ENCODE measurements at regions not wholly inside any gene's neighbourhood (a gene's known extent, or its start where the extent isn't known, plus 50 kb on each side); places are given as distances from the start of the nearest gene placed in this dataset.

DNA sequence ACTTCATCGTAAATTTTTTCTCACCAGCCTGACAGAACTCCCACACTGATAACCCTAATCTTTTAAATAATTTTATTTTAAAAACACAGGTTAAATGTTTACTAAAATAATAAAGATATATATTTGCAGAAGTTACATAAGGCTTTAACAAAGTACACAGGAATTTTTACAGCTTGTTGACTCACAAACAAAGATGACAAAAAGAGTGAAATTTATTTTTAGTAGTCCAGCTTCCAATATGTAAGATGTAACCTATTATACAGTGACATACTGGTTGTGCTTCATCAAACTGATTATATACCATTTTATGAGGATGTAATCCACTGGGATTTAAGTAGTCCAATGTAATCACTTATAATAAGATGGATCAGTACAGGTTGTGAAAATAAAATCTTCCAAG, 348.9 kb upstream of the SLC39A10 start:
- ChIA-PET CTCF (ENCODE audit: partially characterized antibody) (interaction anchor here (1.6 to 2.9 kb wide), 2 partner anchors 9 to 12 kb away, joined by 3 to 11 read pairs; no protein-coding TSS in a partner anchor), POLR2A (ENCODE audit: partially characterized antibody) (no interaction called here)
- Histone ChIP-seq H3K23me2 (ENCODE audit: low read depth, low read length) (no peaks in the 10 kb centered on the region; the same call in 1 of the 2 replicates), H2BK12ac (ENCODE audit: low read depth, low read length) (no peak overlapping the region), H3K9ac (replicated peaks in 1 of 4; ENCODE audit: extremely low read depth in 1 of 4, low read depth in 3 of 4, low read length in 3 of 4) (no peak overlapping the region), H3K56ac (replicated peaks; ENCODE audit: insufficient read length, low read depth, low read length) (no peak overlapping the region), H2BK5ac (ENCODE audit: low read depth, low read length) (no peak overlapping the region), H4K91ac (replicated peaks; ENCODE audit: insufficient read length, low read length) (no peak overlapping the region), H2BK20ac (ENCODE audit: low read length) (no peak overlapping the region), H3K27me3 (replicated peaks in 1 of 4; ENCODE audit: control insufficient read depth in 3 of 4, extremely low read depth in 1 of 4, insufficient read depth in 3 of 4, low read length in 3 of 4) (no peaks in the 10 kb centered on the region), H3K36me3 (ENCODE audit: control insufficient read depth in 2 of 4, insufficient read depth in 4 of 4, low read length in 3 of 4) (no peaks in the 10 kb centered on the region), H3K9me3 (ENCODE audit: insufficient read depth in 2 of 2, low read depth in 1 of 2, low read length in 1 of 2) (no peaks in the 10 kb centered on the region), H3K4me1 (replicated peaks in 1 of 4; ENCODE audit: control insufficient read depth in 3 of 4, insufficient read depth in 4 of 4, low read length in 3 of 4) (peaks cover 0 to 4% (median 1%) of the 10 kb centered on the region in 4 experiments; a peak in 3 of 7 replicates), H3K27ac (ENCODE audit: low read depth, low read length) (no peak overlapping the region), H4K8ac (ENCODE audit: extremely low read depth, insufficient read depth, low read length) (no peak overlapping the region), H3K4me3 (ENCODE audit: extremely low read depth in 1 of 4, insufficient read depth in 2 of 4, low read depth in 3 of 4, low read length in 4 of 4) (no peak overlapping the region), H3K4me2 (ENCODE audit: insufficient read depth in 1 of 2, low read depth in 2 of 2, low read length in 2 of 2) (no peak overlapping the region), H3K4ac (replicated peaks; ENCODE audit: insufficient read length, low read depth, low read length) (no peak overlapping the region), H3K79me1 (ENCODE audit: low read depth, low read length) (no peaks in the 10 kb centered on the region), H3K14ac (ENCODE audit: insufficient read length) (no peak overlapping the region), H3K18ac (ENCODE audit: extremely low read depth, low read length) (no peak overlapping the region), H2BK120ac (replicated peaks; ENCODE audit: low read depth, low read length) (no peak overlapping the region), H4K5ac (ENCODE audit: insufficient read length, low read depth, low read length) (no peak overlapping the region), H3K23ac (ENCODE audit: insufficient read length) (no peak overlapping the region), H4K20me1 (replicated peaks in 1 of 2; ENCODE audit: control insufficient read depth in 1 of 2, insufficient read depth in 2 of 2, low read length in 2 of 2) (no peaks in the 10 kb centered on the region), H3K79me2 (ENCODE audit: control insufficient read depth in 1 of 2, insufficient read depth in 2 of 2, low read length in 2 of 2) (no peaks in the 10 kb centered on the region), H2AFZ (ENCODE audit: low read length) (no peak overlapping the region), H2BK15ac (ENCODE audit: low read length) (no peak overlapping the region), H2AK5ac (ENCODE audit: low read depth, low read length) (no peak overlapping the region)
- no peak for FAIRE-seq
- no peak for DNase-seq (ENCODE audit: low read depth in 1 of 2, low spot score in 2 of 2)
- WGBS, 2 experiments (ENCODE audit: extremely low coverage in 1 of 2, insufficient coverage in 1 of 2, insufficient read length in 1 of 2, insufficient replicate concordance in 2 of 2, low coverage in 1 of 2, low lambda C conversion rate in 2 of 2, missing lambda C conversion rate in 1 of 2): 73% methylated on average over 1 of the region's 1 CpG; no CpG with 5 or more reads in 1 of the 2 experiments
- no peak for TF ChIP-seq EGR1 (IDR thresholded peaks at IDR 0.05; ENCODE audit: borderline replicate concordance, low read depth, low read length)
- no peak for TF ChIP-seq SP2 (IDR thresholded peaks at IDR 0.05; ENCODE audit: low read length)
- no peak for TF ChIP-seq HDAC6 (IDR thresholded peaks at IDR 0.05; ENCODE audit: low read depth, low read length)
- TF ChIP-seq, protein P1, sequence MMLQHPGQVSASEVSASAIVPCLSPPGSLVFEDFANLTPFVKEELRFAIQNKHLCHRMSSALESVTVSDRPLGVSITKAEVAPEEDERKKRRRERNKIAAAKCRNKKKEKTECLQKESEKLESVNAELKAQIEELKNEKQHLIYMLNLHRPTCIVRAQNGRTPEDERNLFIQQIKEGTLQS (IDR thresholded peaks at IDR 0.05; ENCODE audit: insufficient read depth, low read depth, low read length): no peak
- TF ChIP-seq PHF8 (conservative IDR thresholded peaks at IDR 0.05; ENCODE audit: low read depth, low read length): no peak
- no peak for TF ChIP-seq NANOG (IDR thresholded peaks at IDR 0.05; ENCODE audit: insufficient read depth, low read depth, low read length, poor library complexity, severe bottlenecking)
- TF ChIP-seq KDM4A (IDR thresholded peaks at IDR 0.05; ENCODE audit: low read depth, low read length, severe bottlenecking): no peak
- TF ChIP-seq CREB1 (IDR thresholded peaks at IDR 0.05): no peak
- TF ChIP-seq TAF1 (IDR thresholded peaks at IDR 0.05; ENCODE audit: low read depth, low read length): no peak
